ENCODE measurements at regions not wholly inside any gene's neighbourhood (a gene's known extent, or its start where the extent isn't known, plus 50 kb on each side); places are given as distances from the start of the nearest gene placed in this dataset.

GRCh38 chr20:58595167-58595566 is 55.9 kb upstream of the STX16 start:
- Histone ChIP-seq H3K4me3 (ENCODE audit: control extremely low read depth in 1 of 5, extremely low read depth in 1 of 5, insufficient read depth in 1 of 5, low read depth in 2 of 5, low read length in 4 of 5) (no peak overlapping the region), H3K36me3 (replicated peaks in 1 of 2; ENCODE audit: control extremely low read depth in 1 of 2, control insufficient read depth in 1 of 2, extremely low read depth in 1 of 2, insufficient read depth in 2 of 2, low read length in 1 of 2) (no peaks in the 10 kb centered on the region), H4K20me1 (ENCODE audit: control insufficient read depth, insufficient read depth, low read length, poor library complexity, severe bottlenecking) (no peaks in the 10 kb centered on the region), H3K27me3 (replicated peaks in 1 of 4; ENCODE audit: control extremely low read depth in 1 of 4, control insufficient read depth in 3 of 4, insufficient read depth in 4 of 4, low read length in 3 of 4) (peaks cover 0 to 2% (median 0%) of the 10 kb centered on the region in 4 experiments), H2AFZ (ENCODE audit: insufficient read depth, low read depth, low read length, poor library complexity, severe bottlenecking) (no peak overlapping the region), H3K4me1 (ENCODE audit: control insufficient read depth in 2 of 2, insufficient read depth in 2 of 2, low read length in 2 of 2) (no peaks in the 10 kb centered on the region), H3K79me2 (ENCODE audit: control insufficient read depth, insufficient read depth, low read length) (no peaks in the 10 kb centered on the region), H3K27ac (ENCODE audit: low read length in 2 of 2) (no peak overlapping the region), H3K9me3 (ENCODE audit: control extremely low read depth in 1 of 3, control insufficient read depth in 2 of 3, insufficient read depth in 1 of 3, low read length in 2 of 3) (peaks cover 0 to 5% (median 0%) of the 10 kb centered on the region in 3 donors), H3K9ac (ENCODE audit: low read length) (no peak overlapping the region), H3K4me2 (replicated peaks; ENCODE audit: low read depth, low read length, poor library complexity, severe bottlenecking) (no peak overlapping the region)
- TF ChIP-seq, protein P1, sequence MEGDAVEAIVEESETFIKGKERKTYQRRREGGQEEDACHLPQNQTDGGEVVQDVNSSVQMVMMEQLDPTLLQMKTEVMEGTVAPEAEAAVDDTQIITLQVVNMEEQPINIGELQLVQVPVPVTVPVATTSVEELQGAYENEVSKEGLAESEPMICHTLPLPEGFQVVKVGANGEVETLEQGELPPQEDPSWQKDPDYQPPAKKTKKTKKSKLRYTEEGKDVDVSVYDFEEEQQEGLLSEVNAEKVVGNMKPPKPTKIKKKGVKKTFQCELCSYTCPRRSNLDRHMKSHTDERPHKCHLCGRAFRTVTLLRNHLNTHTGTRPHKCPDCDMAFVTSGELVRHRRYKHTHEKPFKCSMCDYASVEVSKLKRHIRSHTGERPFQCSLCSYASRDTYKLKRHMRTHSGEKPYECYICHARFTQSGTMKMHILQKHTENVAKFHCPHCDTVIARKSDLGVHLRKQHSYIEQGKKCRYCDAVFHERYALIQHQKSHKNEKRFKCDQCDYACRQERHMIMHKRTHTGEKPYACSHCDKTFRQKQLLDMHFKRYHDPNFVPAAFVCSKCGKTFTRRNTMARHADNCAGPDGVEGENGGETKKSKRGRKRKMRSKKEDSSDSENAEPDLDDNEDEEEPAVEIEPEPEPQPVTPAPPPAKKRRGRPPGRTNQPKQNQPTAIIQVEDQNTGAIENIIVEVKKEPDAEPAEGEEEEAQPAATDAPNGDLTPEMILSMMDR (IDR thresholded peaks at IDR 0.05), result no peak
- no peak for TF ChIP-seq EZH2 (IDR thresholded peaks at IDR 0.05; ENCODE audit: borderline replicate concordance, insufficient read depth, low read depth, low read length, poor library complexity, severe bottlenecking)
- Mint-ChIP-seq H3K27ac (no peak overlapping the region), H3K4me1 (no peaks in the 10 kb centered on the region), H3K27me3 (peaks cover 19% of the 10 kb centered on the region), H3K4me3 (no peak overlapping the region), H3K9me3 (ENCODE audit: insufficient read depth) (no peaks in the 10 kb centered on the region)
- POLR2A ChIA-PET, result no interaction called here
- ATAC-seq (ENCODE audit: low read depth) (no peak), DNase-seq (no peak)
- intact Hi-C loops (cut with micrococcal nuclease), result no loop called here
- CTCF ChIA-PET, result no interaction called here
- WGBS (ENCODE audit: insufficient coverage), result 60% methylated on average over 1 of the region's 3 CpGs

GRCh38 chr20:58593880-58594638 is 57.0 kb upstream of the STX16 start:
- ATAC-seq (ENCODE audit: low read depth), result no peak
- H3K27me3 Mint-ChIP-seq, result peaks cover 29% of the 10 kb centered on the region
- TF ChIP-seq, protein P1 (IDR thresholded peaks at IDR 0.05), result no peak
- TF ChIP-seq EZH2 (IDR thresholded peaks at IDR 0.05; ENCODE audit: borderline replicate concordance, insufficient read depth, low read depth, low read length, poor library complexity, severe bottlenecking), result no peak

More at GRCh38 chr20:58593880-58594638, 57.0 kb upstream of the STX16 start:
- Histone ChIP-seq H3K27ac (ENCODE audit: low read length in 2 of 2) (no peak overlapping the region), H3K4me1 (ENCODE audit: control insufficient read depth in 2 of 2, insufficient read depth in 2 of 2, low read length in 2 of 2) (no peaks in the 10 kb centered on the region), H3K79me2 (ENCODE audit: control insufficient read depth, insufficient read depth, low read length) (no peaks in the 10 kb centered on the region), H3K9ac (ENCODE audit: low read length) (no peak overlapping the region), H3K4me3 (ENCODE audit: control extremely low read depth in 1 of 5, extremely low read depth in 1 of 5, insufficient read depth in 1 of 5, low read depth in 2 of 5, low read length in 4 of 5) (no peak overlapping the region), H3K9me3 (ENCODE audit: control extremely low read depth in 1 of 3, control insufficient read depth in 2 of 3, insufficient read depth in 1 of 3, low read length in 2 of 3) (peaks cover 0 to 5% (median 0%) of the 10 kb centered on the region in 3 donors), H4K20me1 (ENCODE audit: control insufficient read depth, insufficient read depth, low read length, poor library complexity, severe bottlenecking) (no peaks in the 10 kb centered on the region), H2AFZ (ENCODE audit: insufficient read depth, low read depth, low read length, poor library complexity, severe bottlenecking) (no peak overlapping the region), H3K36me3 (replicated peaks in 1 of 2; ENCODE audit: control extremely low read depth in 1 of 2, control insufficient read depth in 1 of 2, extremely low read depth in 1 of 2, insufficient read depth in 2 of 2, low read length in 1 of 2) (no peaks in the 10 kb centered on the region), H3K4me2 (replicated peaks; ENCODE audit: low read depth, low read length, poor library complexity, severe bottlenecking) (no peak overlapping the region), H3K27me3 (replicated peaks in 1 of 4; ENCODE audit: control extremely low read depth in 1 of 4, control insufficient read depth in 3 of 4, insufficient read depth in 4 of 4, low read length in 3 of 4) (peaks cover 0 to 10% (median 0%) of the 10 kb centered on the region in 4 experiments)
- DNase-seq, result no peak
- Mint-ChIP-seq H3K9me3 (ENCODE audit: insufficient read depth) (no peaks in the 10 kb centered on the region), H3K27ac (no peak overlapping the region), H3K4me1 (no peaks in the 10 kb centered on the region), H3K4me3 (no peak overlapping the region)
- intact Hi-C loops (cut with micrococcal nuclease), result no loop called here
- ChIA-PET POLR2A (no interaction called here), CTCF (no interaction called here)
- WGBS (ENCODE audit: insufficient coverage), result 71% methylated on average over 13 of the region's 18 CpGs
